A673 (cell line): ENCODE measurements at regions not wholly inside any gene's neighbourhood (a gene's known extent, or its start where the extent isn't known, plus 50 kb on each side); places are given as distances from the start of the nearest gene placed in this dataset.
A peak's percentile ranks its signal among the peaks of the same experiment; 100 is the strongest.

ENCODE experiments used
- BruUV-seq: library from RNA; stranded (reverse); fragments of 400-500 nt; replicated peaks from 2 replicates; lab custom pipeline; 2021; lab: Mats Ljungman, UMichigan
- CTCF ChIA-PET: fragments of 300-600 bp; sonication (Branson Sonifier 250); formaldehyde crosslinking; loops from one replicate; lab custom pipeline; 2022; ENCODE audit warnings: antibody characterized with exemption; lab: Charles Lee
- POLR2A ChIA-PET: fragments of 300-600 bp; sonication (Branson Sonifier 250); formaldehyde crosslinking; loops from one replicate; lab custom pipeline; 2022; ENCODE audit warnings: antibody characterized with exemption; ENCODE audit not compliant: low non-redundant PET; lab: Charles Lee
- DNase-seq: peaks from one replicate; pipeline ENCODE4 v3.0.0-alpha.2; 2015; ENCODE audit warnings: low spot score
- H3K27ac ChIP-seq: fragments of 200-600 bp; sonication (generic); 2 replicates; pipeline ENCODE4 v1.5.1; 2016; ENCODE audit warnings: mixed run types, low read depth, mild to moderate bottlenecking, mixed read lengths, antibody characterized with exemption, low read length; ENCODE audit not compliant: poor library complexity, severe bottlenecking
- H3K27me3 ChIP-seq: fragments of 200-600 bp; sonication (generic); replicated peaks from 2 replicates; pipeline ENCODE4 v1.6.1; 2017; ENCODE audit warnings: mixed run types, low read depth, mild to moderate bottlenecking, mixed read lengths, antibody characterized with exemption, low read length; ENCODE audit not compliant: insufficient read depth, poor library complexity
- H3K36me3 ChIP-seq: fragments of 200-600 bp; sonication (generic); 2 replicates; pipeline ENCODE4 v1.6.1; 2016; ENCODE audit warnings: mixed run types, mild to moderate bottlenecking, mixed read lengths, antibody characterized with exemption, low read length; ENCODE audit not compliant: insufficient read depth, poor library complexity, severe bottlenecking
- H3K4me1 ChIP-seq: fragments of 200-600 bp; sonication (generic); 2 replicates; pipeline ENCODE4 v1.6.1; 2017; ENCODE audit warnings: mixed run types, mild to moderate bottlenecking, mixed read lengths, antibody characterized with exemption, low read length; ENCODE audit not compliant: insufficient read depth, poor library complexity, severe bottlenecking
- H3K4me3 ChIP-seq: fragments of 200-600 bp; sonication (generic); 2 replicates; pipeline ENCODE4 v1.5.1; 2016; ENCODE audit warnings: low read depth, mixed run types, mild to moderate bottlenecking, mixed read lengths, low read length; ENCODE audit not compliant: poor library complexity, severe bottlenecking
- H3K9me3 ChIP-seq: fragments of 200-600 bp; sonication (generic); 2 replicates; pipeline ENCODE4 v1.6.1; 2016; ENCODE audit warnings: mixed run types, low read depth, mild to moderate bottlenecking, mixed read lengths, antibody characterized with exemption, low read length; ENCODE audit not compliant: poor library complexity, severe bottlenecking
- EZH2 ChIP-seq: fragments of 200-600 bp; sonication (generic); IDR thresholded peaks from 2 replicates; pipeline ENCODE4 v1.6.1; 2017; ENCODE audit warnings: borderline replicate concordance, low read depth, mild to moderate bottlenecking, mixed read lengths, antibody characterized with exemption, low read length; ENCODE audit not compliant: poor library complexity, severe bottlenecking
- intact Hi-C: fragments of 100-400 bp; cut with micrococcal nuclease; formaldehyde crosslinking; loops from one replicate; pipeline ENCODE4 v1.10.0; 2022; ENCODE audit not compliant: unreplicated experiment
- TF ChIP-seq, protein P1 (sequence below): fragments of 300-800, 200-600 bp; sonication (generic); conservative IDR thresholded peaks from 2 replicates; pipeline ENCODE4 v1.5.1; 2017; ENCODE audit warnings: low read depth, mild to moderate bottlenecking, antibody characterized with exemption, low read length, moderate library complexity, mixed read lengths

GRCh38 chr11:43034341-43034740 is 277.5 kb upstream of the API5 start:
- TF ChIP-seq EZH2: no peak
- TF ChIP-seq, protein P1, sequence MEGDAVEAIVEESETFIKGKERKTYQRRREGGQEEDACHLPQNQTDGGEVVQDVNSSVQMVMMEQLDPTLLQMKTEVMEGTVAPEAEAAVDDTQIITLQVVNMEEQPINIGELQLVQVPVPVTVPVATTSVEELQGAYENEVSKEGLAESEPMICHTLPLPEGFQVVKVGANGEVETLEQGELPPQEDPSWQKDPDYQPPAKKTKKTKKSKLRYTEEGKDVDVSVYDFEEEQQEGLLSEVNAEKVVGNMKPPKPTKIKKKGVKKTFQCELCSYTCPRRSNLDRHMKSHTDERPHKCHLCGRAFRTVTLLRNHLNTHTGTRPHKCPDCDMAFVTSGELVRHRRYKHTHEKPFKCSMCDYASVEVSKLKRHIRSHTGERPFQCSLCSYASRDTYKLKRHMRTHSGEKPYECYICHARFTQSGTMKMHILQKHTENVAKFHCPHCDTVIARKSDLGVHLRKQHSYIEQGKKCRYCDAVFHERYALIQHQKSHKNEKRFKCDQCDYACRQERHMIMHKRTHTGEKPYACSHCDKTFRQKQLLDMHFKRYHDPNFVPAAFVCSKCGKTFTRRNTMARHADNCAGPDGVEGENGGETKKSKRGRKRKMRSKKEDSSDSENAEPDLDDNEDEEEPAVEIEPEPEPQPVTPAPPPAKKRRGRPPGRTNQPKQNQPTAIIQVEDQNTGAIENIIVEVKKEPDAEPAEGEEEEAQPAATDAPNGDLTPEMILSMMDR: no peak
- ChIA-PET POLR2A (no interaction called here), CTCF (no interaction called here)
- DNase-seq: no peak
- Histone ChIP-seq H3K9me3 (no peaks in the 10 kb centered on the region), H3K4me3 (no peak overlapping the region), H3K27me3 (no peaks in the 10 kb centered on the region), H3K36me3 (no peaks in the 10 kb centered on the region), H3K27ac (no peak overlapping the region), H3K4me1 (peaks cover 5% of the 10 kb centered on the region)
- no TSS peak for BruUV-seq
- intact Hi-C loops: no loop called here

GRCh38 chr11:43035086-43035485 is 276.7 kb upstream of the API5 start:
- TF ChIP-seq EZH2: no peak
- TF ChIP-seq, protein P1: no peak
- no peak for DNase-seq
- Histone ChIP-seq H3K27me3 (no peaks in the 10 kb centered on the region), H3K36me3 (no peaks in the 10 kb centered on the region), H3K9me3 (no peaks in the 10 kb centered on the region), H3K4me1 (peaks cover 5% of the 10 kb centered on the region), H3K4me3 (no peak overlapping the region), H3K27ac (no peak overlapping the region)
- no TSS peak for BruUV-seq
- ChIA-PET POLR2A (no interaction called here), CTCF (no interaction called here)
- intact Hi-C loops: no loop called here

DNA sequence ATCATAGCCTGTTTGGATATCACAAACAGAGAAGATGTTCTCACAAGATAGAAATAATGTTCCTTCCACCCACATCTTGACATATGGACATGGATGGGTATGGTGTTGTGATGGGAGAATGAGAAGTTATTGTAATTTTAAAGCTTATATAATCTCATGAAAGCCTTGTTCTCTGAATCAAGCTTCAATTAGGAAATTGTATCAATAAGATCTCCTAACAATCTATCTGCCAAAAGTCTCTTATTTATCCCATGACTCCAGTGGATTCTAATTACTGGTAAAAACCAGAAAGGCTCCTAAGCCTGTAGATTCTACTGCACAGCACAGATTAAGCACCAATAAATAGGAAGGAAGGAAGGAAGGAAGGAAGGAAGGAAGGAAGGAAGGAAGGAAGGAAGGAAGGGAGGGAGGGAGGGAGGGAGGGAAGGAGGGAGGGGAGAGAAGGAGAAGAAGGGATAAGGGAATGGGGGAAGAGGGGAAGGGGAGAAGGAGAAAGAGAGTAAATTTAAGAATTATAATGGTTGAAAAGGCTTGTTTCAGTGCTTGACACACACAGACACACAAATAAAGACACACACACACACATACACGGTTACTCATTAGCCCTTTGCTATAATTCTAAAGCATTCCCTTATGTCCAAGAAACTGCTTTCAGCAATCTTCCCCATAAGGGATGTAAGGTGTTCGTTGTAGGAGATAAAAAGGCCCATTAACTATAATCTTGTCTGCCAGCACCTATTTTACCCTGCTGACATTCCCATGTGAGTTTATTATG is 258.0 kb upstream of the API5 start:
- TF ChIP-seq, protein P1: no peak
- TF ChIP-seq EZH2: no peak
- no TSS peak for BruUV-seq
- Histone ChIP-seq H3K36me3 (no peaks in the 10 kb centered on the region), H3K27me3 (no peaks in the 10 kb centered on the region), H3K27ac (peak overlapping the region; percentile 88), H3K9me3 (no peaks in the 10 kb centered on the region), H3K4me3 (no peak overlapping the region), H3K4me1 (peaks cover 32% of the 10 kb centered on the region)
- ChIA-PET CTCF (no interaction called here), POLR2A (no interaction called here)
- intact Hi-C loops: loop anchor here (1.0 to 5.0 kb wide), 3 partner anchors 76 to 1133 kb away; no protein-coding TSS in a partner anchor
- DNase-seq: peak; percentile 93
